MCF 10A (cell line): ENCODE measurements at regions not wholly inside any gene's neighbourhood (a gene's known extent, or its start where the extent isn't known, plus 50 kb on each side); places are given as distances from the start of the nearest gene placed in this dataset.

Experiments
- BruUV-seq: library from RNA; stranded (reverse); fragments of 400-500 nt; replicated peaks from 2 replicates; lab custom pipeline; 2021; lab: Mats Ljungman, UMichigan
- CTCF ChIA-PET: fragments of 300-600 bp; sonication (Branson Sonifier 250); formaldehyde crosslinking; extraction: SDS; loops from one replicate; lab custom pipeline; 2021; ENCODE audit warnings: antibody characterized with exemption, inconsistent platforms; lab: Yijun Ruan, JAX
- POLR2A ChIA-PET: fragments of 300-600, 350-650 bp; sonication (Branson Sonifier 250); formaldehyde crosslinking; extraction: SDS; loops from one replicate; lab custom pipeline; 2020; ENCODE audit warnings: antibody characterized with exemption, inconsistent platforms; lab: Yijun Ruan, JAX
- DNase-seq: peaks from one replicate; pipeline ENCODE4 v3.0.0-alpha.2; 2018; ENCODE audit not compliant: unreplicated experiment
- H3K27ac Mint-ChIP-seq: one replicate; pipeline ENCODE4 v1.8.0; 2022; ENCODE audit warnings: mild to moderate bottlenecking, low read depth, mixed read lengths; ENCODE audit not compliant: unreplicated experiment
- H3K27me3 Mint-ChIP-seq: one replicate; pipeline ENCODE4 v1.8.0; 2022; ENCODE audit warnings: mixed read lengths; ENCODE audit not compliant: insufficient read depth, unreplicated experiment
- H3K36me3 Mint-ChIP-seq: one replicate; pipeline ENCODE4 v1.8.0; 2022; ENCODE audit warnings: mild to moderate bottlenecking, moderate library complexity, mixed read lengths; ENCODE audit not compliant: insufficient read depth, unreplicated experiment
- H3K4me1 Mint-ChIP-seq: one replicate; pipeline ENCODE4 v1.8.0; 2022; ENCODE audit warnings: mixed read lengths; ENCODE audit not compliant: insufficient read depth, unreplicated experiment
- H3K4me3 Mint-ChIP-seq: one replicate; pipeline ENCODE4 v1.8.0; 2022; ENCODE audit warnings: mild to moderate bottlenecking, moderate library complexity, mixed read lengths; ENCODE audit not compliant: unreplicated experiment
- H3K9me3 Mint-ChIP-seq: one replicate; pipeline ENCODE4 v1.8.0; 2022; ENCODE audit warnings: mixed read lengths; ENCODE audit not compliant: unreplicated experiment
- intact Hi-C: fragments of 100-400 bp; cut with micrococcal nuclease; formaldehyde crosslinking; loops from 2 replicates; pipeline ENCODE4 v1.14.1; 2022
- TF ChIP-seq, protein P1 (sequence below): fragments of 200-600 bp; IDR thresholded peaks from one replicate; pipeline ENCODE4 v1.8.0; 2022; ENCODE audit warnings: antibody characterized with exemption, mild to moderate bottlenecking; ENCODE audit not compliant: unreplicated experiment

DNA sequence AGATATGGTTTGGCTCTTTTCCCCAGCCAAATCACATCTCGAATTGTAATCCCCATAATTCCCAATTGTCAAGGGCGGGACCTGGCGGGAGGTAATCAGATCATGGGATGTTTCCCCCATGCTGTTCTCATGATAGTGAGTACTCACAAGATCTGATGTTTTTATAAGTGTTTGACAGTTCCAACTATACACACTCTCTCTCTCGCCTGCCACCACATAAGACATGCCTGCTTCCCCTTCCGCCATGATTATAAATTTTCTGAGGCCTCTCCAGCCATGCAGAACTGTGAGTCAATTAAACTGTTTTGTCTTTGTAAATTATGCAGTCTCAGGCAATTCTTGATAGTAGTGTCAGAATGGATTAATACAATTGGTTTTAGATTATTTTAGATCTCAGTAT is 475.7 kb upstream of the CYLC2 start:
- Mint-ChIP-seq H3K4me1 (no peaks in the 10 kb centered on the region), H3K9me3 (no peaks in the 10 kb centered on the region), H3K4me3 (no peak overlapping the region), H3K27me3 (peaks cover 80% of the 10 kb centered on the region), H3K36me3 (no peaks in the 10 kb centered on the region), H3K27ac (no peak overlapping the region)
- TF ChIP-seq, protein P1, sequence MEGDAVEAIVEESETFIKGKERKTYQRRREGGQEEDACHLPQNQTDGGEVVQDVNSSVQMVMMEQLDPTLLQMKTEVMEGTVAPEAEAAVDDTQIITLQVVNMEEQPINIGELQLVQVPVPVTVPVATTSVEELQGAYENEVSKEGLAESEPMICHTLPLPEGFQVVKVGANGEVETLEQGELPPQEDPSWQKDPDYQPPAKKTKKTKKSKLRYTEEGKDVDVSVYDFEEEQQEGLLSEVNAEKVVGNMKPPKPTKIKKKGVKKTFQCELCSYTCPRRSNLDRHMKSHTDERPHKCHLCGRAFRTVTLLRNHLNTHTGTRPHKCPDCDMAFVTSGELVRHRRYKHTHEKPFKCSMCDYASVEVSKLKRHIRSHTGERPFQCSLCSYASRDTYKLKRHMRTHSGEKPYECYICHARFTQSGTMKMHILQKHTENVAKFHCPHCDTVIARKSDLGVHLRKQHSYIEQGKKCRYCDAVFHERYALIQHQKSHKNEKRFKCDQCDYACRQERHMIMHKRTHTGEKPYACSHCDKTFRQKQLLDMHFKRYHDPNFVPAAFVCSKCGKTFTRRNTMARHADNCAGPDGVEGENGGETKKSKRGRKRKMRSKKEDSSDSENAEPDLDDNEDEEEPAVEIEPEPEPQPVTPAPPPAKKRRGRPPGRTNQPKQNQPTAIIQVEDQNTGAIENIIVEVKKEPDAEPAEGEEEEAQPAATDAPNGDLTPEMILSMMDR, result no peak
- no peak for DNase-seq
- no TSS peak for BruUV-seq
- POLR2A ChIA-PET, result no interaction called here
- intact Hi-C loops, result no loop called here
- CTCF ChIA-PET, result no interaction called here

DNA sequence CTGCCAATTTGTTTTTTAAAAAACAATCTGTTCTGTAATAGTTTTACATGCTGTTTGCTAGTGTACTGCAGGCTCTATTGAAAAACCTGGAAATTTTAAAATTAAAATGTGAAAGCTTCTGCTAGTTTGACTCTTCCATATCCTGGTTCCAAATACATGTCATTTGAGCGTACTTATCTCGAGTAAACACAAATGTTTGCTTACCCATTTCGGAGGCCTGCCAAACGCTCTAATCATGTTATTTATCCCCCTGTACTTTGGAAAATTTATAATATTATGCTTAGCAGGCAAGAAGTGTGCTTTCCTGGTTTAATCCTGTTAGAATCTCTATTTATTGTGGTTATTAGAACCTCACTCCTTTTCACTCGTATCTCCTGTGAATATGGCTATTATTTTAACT is 476.8 kb upstream of the CYLC2 start:
- TF ChIP-seq, protein P1, result no peak
- Mint-ChIP-seq H3K36me3 (no peaks in the 10 kb centered on the region), H3K9me3 (no peaks in the 10 kb centered on the region), H3K4me3 (no peak overlapping the region), H3K27ac (no peak overlapping the region), H3K4me1 (no peaks in the 10 kb centered on the region), H3K27me3 (peaks cover 78% of the 10 kb centered on the region)
- BruUV-seq, result no TSS peak
- DNase-seq, result no peak
- intact Hi-C loops, result no loop called here
- POLR2A ChIA-PET, result no interaction called here
- CTCF ChIA-PET, result no interaction called here

DNA sequence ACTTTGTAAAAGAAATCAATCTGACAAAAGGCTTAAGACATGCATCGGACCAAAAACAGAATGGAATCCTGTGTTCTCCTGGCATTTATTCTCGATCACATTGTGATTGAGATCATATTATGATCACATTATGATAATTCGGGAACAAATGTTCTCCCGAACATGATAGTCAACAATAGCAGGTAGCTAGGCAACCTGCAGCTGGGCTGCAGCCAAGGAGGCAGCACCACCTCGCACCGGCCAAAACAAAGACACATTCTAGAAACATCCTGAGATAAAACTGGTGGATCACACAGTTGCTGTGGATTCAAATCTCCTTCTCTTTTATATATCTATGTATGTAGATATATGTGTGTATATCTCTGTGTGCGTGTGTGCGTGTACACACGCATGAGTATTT is 480.6 kb upstream of the CYLC2 start:
- no peak for DNase-seq
- Mint-ChIP-seq H3K27me3 (peaks cover 83% of the 10 kb centered on the region), H3K36me3 (no peaks in the 10 kb centered on the region), H3K9me3 (no peaks in the 10 kb centered on the region), H3K4me3 (no peak overlapping the region), H3K4me1 (no peaks in the 10 kb centered on the region), H3K27ac (no peak overlapping the region)
- ChIA-PET CTCF (interaction anchor here (0.6 kb wide), 1 partner anchor 1055 kb away, joined by 3 read pairs; no protein-coding TSS in a partner anchor), POLR2A (interaction anchor here (0.6 kb wide), 1 partner anchor 989 kb away, joined by 3 read pairs; no protein-coding TSS in a partner anchor)
- BruUV-seq, result no TSS peak
- TF ChIP-seq, protein P1, result no peak
- intact Hi-C loops, result no loop called here

DNA sequence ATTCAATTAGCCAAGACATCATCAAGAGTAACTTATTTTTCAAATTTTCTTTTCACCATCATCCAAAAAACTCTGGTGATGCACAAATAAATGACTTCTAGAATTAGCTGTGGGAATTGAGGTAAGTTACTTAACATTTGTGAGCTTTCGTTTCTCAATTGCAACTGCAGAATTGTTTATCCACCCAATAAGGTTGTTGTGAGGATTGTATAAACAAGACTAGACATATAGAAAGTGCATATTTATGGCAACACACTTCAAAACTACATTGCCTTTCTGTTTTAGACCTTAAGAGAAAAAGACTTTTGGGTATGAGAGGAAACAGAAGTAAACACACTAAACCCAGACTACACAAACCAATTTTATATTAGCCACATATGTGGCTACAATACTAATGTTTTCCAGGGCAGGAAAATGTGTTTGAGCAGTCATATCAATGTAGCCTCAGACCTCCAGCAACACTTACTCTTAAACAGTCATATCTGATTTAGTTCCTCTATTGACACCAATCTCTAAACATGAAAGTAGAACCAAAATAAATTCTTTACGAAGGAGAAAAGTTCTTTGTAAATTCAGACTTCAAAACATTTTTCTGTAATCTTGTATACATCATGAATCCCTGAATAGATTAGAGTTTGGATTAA is 488.0 kb upstream of the CYLC2 start:
- Mint-ChIP-seq H3K4me3 (no peak overlapping the region), H3K27ac (no peak overlapping the region), H3K4me1 (no peaks in the 10 kb centered on the region), H3K9me3 (no peaks in the 10 kb centered on the region), H3K36me3 (no peaks in the 10 kb centered on the region), H3K27me3 (peaks cover 75% of the 10 kb centered on the region)
- no peak for DNase-seq
- TF ChIP-seq, protein P1, result no peak
- BruUV-seq, result no TSS peak
- intact Hi-C loops, result no loop called here
- ChIA-PET CTCF (no interaction called here), POLR2A (no interaction called here)
